ENCODE measurements at regions not wholly inside any gene's neighbourhood (a gene's known extent, or its start where the extent isn't known, plus 50 kb on each side); places are given as distances from the start of the nearest gene placed in this dataset.

DNA sequence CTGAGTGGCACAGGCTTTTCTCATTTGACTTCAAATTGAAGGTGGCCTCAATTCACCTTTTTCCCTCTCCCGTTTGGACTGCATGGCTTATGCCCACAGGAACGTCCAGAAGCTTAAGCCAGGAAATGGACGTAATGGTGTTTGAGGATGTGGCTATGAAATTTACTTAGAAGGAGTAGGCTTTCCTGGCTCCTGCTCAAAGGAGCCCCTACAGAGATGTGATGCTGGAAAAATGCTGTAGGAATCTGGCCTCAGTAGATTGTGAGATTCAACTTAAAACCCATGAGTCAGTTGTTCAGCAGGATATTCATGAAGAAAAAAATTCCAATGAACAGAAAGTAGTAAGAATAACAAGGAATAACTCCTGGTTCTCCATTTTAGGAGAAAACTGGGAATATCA is 129.0 kb downstream of the ICOS start:
- H3K36me3 ChIP-seq (ENCODE audit: control insufficient read depth, insufficient read depth, low read length), result no peaks in the 10 kb centered on the region
- no peak overlapping the region for H3K4me3 ChIP-seq (ENCODE audit: low read depth, low read length)
- DNase-seq (ENCODE audit: low read depth), result no peak
- TF ChIP-seq, protein P1, sequence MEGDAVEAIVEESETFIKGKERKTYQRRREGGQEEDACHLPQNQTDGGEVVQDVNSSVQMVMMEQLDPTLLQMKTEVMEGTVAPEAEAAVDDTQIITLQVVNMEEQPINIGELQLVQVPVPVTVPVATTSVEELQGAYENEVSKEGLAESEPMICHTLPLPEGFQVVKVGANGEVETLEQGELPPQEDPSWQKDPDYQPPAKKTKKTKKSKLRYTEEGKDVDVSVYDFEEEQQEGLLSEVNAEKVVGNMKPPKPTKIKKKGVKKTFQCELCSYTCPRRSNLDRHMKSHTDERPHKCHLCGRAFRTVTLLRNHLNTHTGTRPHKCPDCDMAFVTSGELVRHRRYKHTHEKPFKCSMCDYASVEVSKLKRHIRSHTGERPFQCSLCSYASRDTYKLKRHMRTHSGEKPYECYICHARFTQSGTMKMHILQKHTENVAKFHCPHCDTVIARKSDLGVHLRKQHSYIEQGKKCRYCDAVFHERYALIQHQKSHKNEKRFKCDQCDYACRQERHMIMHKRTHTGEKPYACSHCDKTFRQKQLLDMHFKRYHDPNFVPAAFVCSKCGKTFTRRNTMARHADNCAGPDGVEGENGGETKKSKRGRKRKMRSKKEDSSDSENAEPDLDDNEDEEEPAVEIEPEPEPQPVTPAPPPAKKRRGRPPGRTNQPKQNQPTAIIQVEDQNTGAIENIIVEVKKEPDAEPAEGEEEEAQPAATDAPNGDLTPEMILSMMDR (IDR thresholded peaks at IDR 0.05; ENCODE audit: insufficient read depth, low read length, poor library complexity, severe bottlenecking), result no peak
- no peaks in the 10 kb centered on the region for H3K27me3 ChIP-seq (ENCODE audit: control insufficient read depth, insufficient read depth, low read length)

DNA sequence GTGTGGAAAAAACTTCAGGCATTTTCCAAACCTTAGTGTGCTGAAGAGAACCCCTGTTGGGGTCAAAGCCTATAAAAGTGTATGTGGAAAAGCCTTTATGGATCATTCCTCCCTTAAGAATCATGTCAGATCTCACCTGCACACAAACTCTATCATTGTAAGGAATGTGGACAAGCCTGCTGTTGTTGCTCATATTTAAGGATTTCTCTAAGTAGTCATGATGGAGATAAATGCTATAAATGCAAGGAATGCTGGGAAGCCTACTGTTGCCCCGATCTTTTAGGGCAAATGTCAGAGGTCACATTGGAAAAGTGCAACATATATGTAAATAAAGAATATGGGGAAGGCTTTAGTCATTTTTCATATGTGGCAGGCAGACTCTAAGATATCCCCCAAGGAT is 129.5 kb downstream of the ICOS start:
- DNase-seq (ENCODE audit: low read depth), result no peak
- Histone ChIP-seq H3K4me3 (ENCODE audit: low read depth, low read length) (no peak overlapping the region), H3K27me3 (ENCODE audit: control insufficient read depth, insufficient read depth, low read length) (no peaks in the 10 kb centered on the region), H3K36me3 (ENCODE audit: control insufficient read depth, insufficient read depth, low read length) (no peaks in the 10 kb centered on the region)
- TF ChIP-seq, protein P1 (IDR thresholded peaks at IDR 0.05; ENCODE audit: insufficient read depth, low read length, poor library complexity, severe bottlenecking), result no peak

DNA sequence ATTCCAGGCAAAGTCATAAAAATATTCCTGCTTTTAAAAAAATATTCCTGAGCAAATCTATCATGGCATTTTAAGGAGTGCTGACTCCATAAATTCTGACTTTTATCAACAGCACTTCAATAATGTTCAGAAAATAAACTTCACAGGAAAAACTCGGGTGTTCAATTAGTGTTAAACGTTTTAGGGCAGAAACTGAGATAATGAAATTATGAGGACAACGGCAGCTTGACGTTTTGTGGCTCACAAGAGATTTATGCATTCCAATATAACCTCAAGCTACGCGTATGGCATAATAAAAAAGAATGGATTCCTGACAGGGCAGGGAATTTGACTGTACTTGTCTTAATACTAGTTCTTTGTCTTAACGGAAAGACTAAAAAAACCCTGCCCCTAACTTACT is 133.2 kb downstream of the ICOS start:
- no peak overlapping the region for H3K4me3 ChIP-seq (ENCODE audit: low read depth, low read length)
- no peaks in the 10 kb centered on the region for H3K36me3 ChIP-seq (ENCODE audit: control insufficient read depth, insufficient read depth, low read length)
- TF ChIP-seq, protein P1 (IDR thresholded peaks at IDR 0.05; ENCODE audit: insufficient read depth, low read length, poor library complexity, severe bottlenecking), result no peak
- no peaks in the 10 kb centered on the region for H3K27me3 ChIP-seq (ENCODE audit: control insufficient read depth, insufficient read depth, low read length)
- no peak for DNase-seq (ENCODE audit: low read depth)

DNA sequence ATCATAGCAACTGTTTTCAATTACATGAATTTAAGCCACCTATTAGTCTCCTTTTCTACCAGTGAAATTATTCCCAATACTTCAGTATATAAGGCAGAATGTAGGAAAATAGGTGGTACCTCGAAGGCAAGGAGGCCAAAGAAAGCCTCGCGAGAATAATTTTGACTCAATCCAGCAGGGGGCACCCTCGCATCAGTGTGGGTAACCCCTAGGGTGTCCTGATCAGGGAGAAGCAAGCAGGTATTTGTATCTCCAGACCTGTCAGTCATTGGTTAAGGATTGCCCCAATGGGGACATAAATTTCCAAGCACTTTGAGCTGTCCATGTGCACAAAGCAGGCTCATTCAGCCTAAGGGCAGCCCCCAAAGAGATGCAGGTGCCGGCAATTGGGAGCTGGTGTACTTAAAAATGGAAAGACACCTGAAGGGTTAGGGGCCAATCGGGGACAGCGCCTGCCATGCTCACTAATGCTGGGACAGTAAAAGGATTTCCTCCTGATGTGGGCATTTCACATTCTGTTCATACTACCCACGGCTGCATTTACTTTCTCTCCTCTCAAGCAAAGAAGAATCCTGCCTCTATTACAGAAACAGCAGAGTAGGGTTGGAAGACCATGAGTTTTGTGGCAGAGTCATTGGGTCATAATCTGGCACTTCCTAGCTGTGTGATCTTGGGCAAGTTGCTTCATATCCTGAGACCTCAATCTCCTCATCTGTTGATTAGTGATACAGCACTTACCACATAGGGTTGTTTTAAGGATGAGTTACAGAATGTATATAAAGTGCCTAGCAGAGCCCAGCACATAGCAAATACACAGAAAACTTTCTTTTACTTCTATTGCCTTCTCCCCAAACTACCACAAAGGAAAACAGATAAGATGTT is 136.1 kb downstream of the ICOS start:
- no peak overlapping the region for H3K4me3 ChIP-seq (ENCODE audit: low read depth, low read length)
- no peaks in the 10 kb centered on the region for H3K36me3 ChIP-seq (ENCODE audit: control insufficient read depth, insufficient read depth, low read length)
- TF ChIP-seq, protein P1 (IDR thresholded peaks at IDR 0.05; ENCODE audit: insufficient read depth, low read length, poor library complexity, severe bottlenecking), result peak; percentile 49
- no peaks in the 10 kb centered on the region for H3K27me3 ChIP-seq (ENCODE audit: control insufficient read depth, insufficient read depth, low read length)
- no peak for DNase-seq (ENCODE audit: low read depth)

DNA sequence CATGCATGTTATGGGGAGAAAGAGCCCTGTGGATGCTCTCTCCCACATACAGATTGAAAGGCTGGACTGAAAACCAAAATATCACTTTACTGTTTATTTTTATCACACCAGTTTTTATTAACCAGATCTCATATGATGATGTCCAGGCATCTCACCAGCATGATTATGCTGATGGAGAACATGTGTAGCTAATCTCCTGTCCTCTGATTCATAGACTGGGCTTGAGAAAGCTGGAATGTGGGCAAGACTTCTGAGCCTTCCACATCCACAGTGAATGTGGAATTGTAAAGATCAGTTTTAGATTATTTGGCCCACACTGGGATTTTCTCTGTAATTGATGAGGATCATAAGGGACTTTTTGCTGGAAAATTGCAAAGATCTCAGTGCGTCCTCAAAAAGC is 137.9 kb downstream of the ICOS start:
- TF ChIP-seq, protein P1 (IDR thresholded peaks at IDR 0.05; ENCODE audit: insufficient read depth, low read length, poor library complexity, severe bottlenecking), result no peak
- DNase-seq (ENCODE audit: low read depth), result no peak
- H3K4me3 ChIP-seq (ENCODE audit: low read depth, low read length), result no peak overlapping the region
- no peaks in the 10 kb centered on the region for H3K27me3 ChIP-seq (ENCODE audit: control insufficient read depth, insufficient read depth, low read length)
- H3K36me3 ChIP-seq (ENCODE audit: control insufficient read depth, insufficient read depth, low read length), result no peaks in the 10 kb centered on the region
